T47D (cell line): ENCODE measurements at regions not wholly inside any gene's neighbourhood (a gene's known extent, or its start where the extent isn't known, plus 50 kb on each side); places are given as distances from the start of the nearest gene placed in this dataset.
A peak's percentile ranks its signal among the peaks of the same experiment; 100 is the strongest.
"Not testable (repeated sequence)": the region's sequence is repeated elsewhere in the genome, so short reads cannot be mapped to it uniquely, and the experiment has no call there.

Source experiments
- DNase-seq, 2 experiments: peaks; one replicate each; pipeline versions ENCODE4 v3.0.0 to v3.0.0-alpha.2; 2011 to 2012; ENCODE audit warnings: low read depth in 1 of 2, low spot score in 1 of 2
- JUND ChIP-seq: IDR thresholded peaks from 2 replicates; pipeline ENCODE4 v1.6.1; 2012; ENCODE audit warnings: low read depth
- in situ Hi-C: cut with HindIII; loops from 2 replicates; pipeline ENCODE4 v1.10.0; 2016; ENCODE audit warnings: low sequenced_read_pairs, low pct_unique_long_range_greater_than_20kb

- in situ Hi-C loops = no loop called here
- no peak for TF ChIP-seq JUND
- no peak for DNase-seq
These were observed 516.2 kb upstream of the ADGRL3 start for GRCh38 chr4:60683973-60684372.

GRCh38 chr4:60696062-60696461 is 504.1 kb upstream of the ADGRL3 start:
- in situ Hi-C loops, DNase-seq: not testable (repeated sequence)

DNA sequence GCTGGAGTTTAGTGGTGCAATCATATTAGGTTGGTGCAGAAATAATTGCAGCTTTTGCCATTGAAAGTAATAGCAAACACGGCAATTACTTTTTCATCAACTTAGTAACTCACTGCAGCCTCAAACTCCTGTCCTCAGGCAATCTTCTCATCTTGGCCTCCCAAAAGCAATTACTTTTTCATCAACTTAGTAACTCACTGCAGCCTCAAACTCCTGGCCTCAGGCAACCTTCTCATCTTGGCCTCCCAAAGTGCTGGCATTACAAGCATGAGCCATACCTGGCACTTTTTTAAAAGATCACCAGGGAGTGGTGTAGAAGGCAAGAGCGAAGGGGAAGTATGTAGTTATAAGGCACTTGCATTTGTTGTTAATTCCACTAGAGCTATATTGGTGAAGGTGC is 491.1 kb upstream of the ADGRL3 start:
- in situ Hi-C loops = no loop called here
- TF ChIP-seq JUND = no peak
- DNase-seq = peak in 1 of 2 experiments; percentile 31

DNA sequence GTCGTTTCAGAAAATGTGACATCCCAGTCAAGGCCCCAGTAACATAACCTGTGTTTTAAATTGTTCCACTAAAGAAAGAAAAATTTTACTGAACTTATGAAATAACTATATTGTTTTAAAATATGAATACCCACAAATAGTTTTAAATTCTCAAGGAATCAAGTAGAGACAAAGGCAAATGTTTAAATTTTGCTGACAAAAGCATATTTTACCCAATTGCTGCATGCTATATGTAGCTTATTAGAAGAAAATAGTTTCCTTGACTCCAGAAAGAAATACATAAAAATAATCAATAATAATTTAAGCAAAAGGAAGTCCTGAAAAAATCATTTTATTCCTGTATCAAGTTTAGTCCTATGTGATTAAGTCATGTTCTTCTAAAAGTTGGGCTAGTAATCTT is 481.3 kb upstream of the ADGRL3 start:
- no peak for DNase-seq
- in situ Hi-C loops = no loop called here
- no peak for TF ChIP-seq JUND

- no peak for TF ChIP-seq JUND
- DNase-seq = peak in 1 of 2 experiments; percentile 35
- in situ Hi-C loops = no loop called here
These were observed 478.4 kb upstream of the ADGRL3 start for GRCh38 chr4:60721685-60722084.

DNA sequence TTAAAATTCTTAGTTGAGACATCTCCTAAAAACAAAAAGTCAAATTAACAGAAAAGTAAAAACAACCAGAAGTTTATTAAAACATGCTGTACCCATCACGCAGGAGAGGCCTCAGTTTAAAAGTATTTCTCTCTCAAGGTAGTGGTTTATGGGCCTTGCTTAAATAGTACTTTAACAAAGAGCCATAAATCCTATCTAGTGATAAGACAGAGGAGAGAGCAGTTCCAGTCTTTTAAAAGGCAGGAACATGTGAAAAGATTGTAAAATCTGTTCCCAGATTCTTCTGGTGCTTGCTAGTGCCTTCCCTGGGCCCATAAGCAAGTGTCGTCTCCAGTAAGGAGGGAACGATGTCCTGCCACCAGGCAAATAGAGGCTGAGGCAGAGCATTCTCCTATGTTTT is 476.3 kb upstream of the ADGRL3 start:
- in situ Hi-C loops = no loop called here
- no peak for TF ChIP-seq JUND
- no peak for DNase-seq

- no peak for DNase-seq
- in situ Hi-C loops = no loop called here
- no peak for TF ChIP-seq JUND
These were observed 475.5 kb upstream of the ADGRL3 start for GRCh38 chr4:60724623-60725022.

GRCh38 chr4:60726779-60727178 is 473.3 kb upstream of the ADGRL3 start:
- DNase-seq = peak in 1 of 2 experiments; percentile 38
- no peak for TF ChIP-seq JUND
- in situ Hi-C loops = no loop called here

DNA sequence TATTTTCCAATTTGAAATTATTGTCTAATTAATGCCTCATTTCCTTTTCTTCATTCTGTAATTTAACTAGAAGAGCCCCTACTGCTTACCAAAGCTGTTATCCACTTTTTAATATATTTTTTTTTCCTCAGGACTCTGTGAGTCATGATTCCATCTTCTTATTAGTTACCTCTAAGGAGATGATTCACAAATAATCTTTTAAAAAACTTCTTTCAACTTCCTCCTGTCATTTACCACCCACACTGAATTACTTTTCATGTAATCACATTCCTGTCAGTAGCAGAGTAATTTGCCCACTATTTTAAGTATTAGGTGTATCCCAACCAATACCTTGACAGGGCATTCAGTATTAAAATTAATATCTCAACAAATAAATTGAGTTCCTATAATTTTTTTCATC is 470.9 kb upstream of the ADGRL3 start:
- DNase-seq = no peak
- in situ Hi-C loops = no loop called here
- no peak for TF ChIP-seq JUND

DNA sequence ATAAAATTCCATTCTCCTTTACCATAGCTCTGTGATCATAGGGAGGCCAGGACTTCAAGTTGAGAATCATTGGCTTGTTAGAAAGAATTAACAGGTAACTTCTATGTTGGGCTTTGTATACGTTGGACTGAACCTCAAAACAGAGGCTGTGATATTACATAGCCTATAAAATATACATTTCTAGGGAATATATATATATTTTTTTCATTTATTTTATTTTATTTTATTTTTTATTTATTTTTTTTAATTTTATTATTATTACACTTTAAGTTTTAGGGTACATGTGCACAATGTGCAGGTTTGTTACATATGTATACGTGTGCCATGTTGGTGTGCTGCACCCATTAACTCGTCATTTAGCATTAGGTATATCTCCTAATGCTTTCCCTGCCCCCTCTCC is 470.4 kb upstream of the ADGRL3 start:
- DNase-seq, in situ Hi-C loops: not testable (repeated sequence)

DNA sequence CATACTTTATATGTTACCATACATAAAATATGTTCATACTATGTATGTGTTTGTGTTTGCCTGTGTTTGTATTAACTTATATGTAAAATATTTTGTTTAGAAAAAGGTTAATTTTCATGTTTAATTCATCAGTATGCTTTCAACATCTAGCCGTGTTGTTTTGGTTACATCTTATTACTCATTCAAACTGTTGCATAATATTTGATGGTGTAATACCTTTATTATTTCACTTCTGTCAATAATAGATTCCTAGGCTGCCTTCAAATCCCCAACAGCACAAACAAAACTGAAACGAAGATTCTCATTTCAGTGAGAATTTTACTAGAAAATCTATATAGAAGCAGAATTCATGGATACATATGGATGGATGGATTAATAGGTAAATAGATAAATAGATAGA is 462.3 kb upstream of the ADGRL3 start:
- no peak for DNase-seq
- no peak for TF ChIP-seq JUND
- in situ Hi-C loops = no loop called here

- no peak for TF ChIP-seq JUND
- no peak for DNase-seq
- in situ Hi-C loops = no loop called here
These were observed 456.5 kb upstream of the ADGRL3 start for GRCh38 chr4:60743654-60744053.

DNA sequence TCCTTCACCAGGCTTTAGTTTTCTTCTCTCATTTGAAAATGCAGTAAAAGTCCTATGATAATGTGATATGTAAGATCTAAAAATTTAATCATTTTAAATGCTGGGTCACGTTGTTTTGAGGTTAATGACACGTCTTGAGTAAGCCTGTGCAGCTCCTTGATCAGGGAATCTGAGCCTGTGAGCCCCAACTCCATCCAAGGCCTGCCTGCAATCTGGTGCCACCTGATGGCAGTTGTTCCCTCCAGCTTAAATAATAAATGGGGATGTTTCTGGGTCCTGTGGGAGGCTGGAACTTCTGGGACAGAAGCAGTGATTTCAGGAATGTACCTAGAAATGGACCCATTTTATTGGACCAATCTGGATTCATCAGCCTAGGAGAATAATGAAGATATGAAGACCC is 455.4 kb upstream of the ADGRL3 start:
- in situ Hi-C loops = no loop called here
- DNase-seq = no peak

GRCh38 chr4:60745800-60746571 is 454.1 kb upstream of the ADGRL3 start:
- TF ChIP-seq JUND = no peak
- in situ Hi-C loops = no loop called here
- DNase-seq = no peak

More for the DNA sequence above, 455.4 kb upstream of the ADGRL3 start:
- TF ChIP-seq JUND = no peak

DNA sequence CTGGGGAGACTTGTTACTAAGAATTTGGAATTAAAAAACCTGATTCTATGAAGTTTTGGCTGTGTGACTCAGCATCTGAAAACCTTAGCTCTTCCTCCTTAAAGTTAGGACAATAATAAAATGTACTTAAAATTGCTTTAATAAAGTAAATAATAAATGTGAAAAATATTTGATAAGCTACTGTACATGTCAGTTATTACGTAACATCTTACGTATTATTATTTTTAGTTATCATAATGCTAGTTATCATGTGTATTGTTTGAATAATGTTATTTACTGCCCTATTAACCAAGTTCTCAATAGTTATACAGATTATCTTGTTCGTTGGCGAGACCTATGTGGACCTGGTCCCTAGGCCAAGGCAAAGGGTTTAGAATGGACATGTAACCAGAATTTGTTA is 449.2 kb upstream of the ADGRL3 start:
- in situ Hi-C loops = no loop called here
- DNase-seq = no peak
- no peak for TF ChIP-seq JUND
